Femur (tissue), 1 donor: ENCODE measurements at regions not wholly inside any gene's neighbourhood (a gene's known extent, or its start where the extent isn't known, plus 50 kb on each side); places are given as distances from the start of the nearest gene placed in this dataset.

Source experiments
- DNase-seq: peaks from one replicate; pipeline ENCODE4 v3.0.0-alpha.2; 2017

GRCh38 chr1:199170711-199171110 lies 531.9 kb downstream of the PTPRC start:
- no peak for DNase-seq

GRCh38 chr1:199172171-199173124 lies 533.6 kb downstream of the PTPRC start:
- no peak for DNase-seq

- DNase-seq, result no peak
Observed at GRCh38 chr1:199173356-199173755, 534.5 kb downstream of the PTPRC start.

- DNase-seq, result no peak
Observed at GRCh38 chr1:199174336-199174735, 535.5 kb downstream of the PTPRC start.

GRCh38 chr1:199176713-199177112 lies 537.9 kb downstream of the PTPRC start:
- peak; percentile 26 for DNase-seq

- no peak for DNase-seq
Observed at GRCh38 chr1:199177241-199177640, 538.4 kb downstream of the PTPRC start.

GRCh38 chr1:199178646-199179045 lies 539.8 kb downstream of the PTPRC start:
- no peak for DNase-seq

- no peak for DNase-seq
Observed at GRCh38 chr1:199182186-199182843, 543.5 kb downstream of the PTPRC start.

GRCh38 chr1:199184180-199184579 lies 545.3 kb downstream of the PTPRC start:
- DNase-seq, result no peak

- DNase-seq, result no peak
Observed at GRCh38 chr1:199194862-199195261, 556.0 kb downstream of the PTPRC start.

GRCh38 chr1:199197695-199198094 lies 558.9 kb downstream of the PTPRC start:
- DNase-seq, result no peak

- no peak for DNase-seq
Observed at GRCh38 chr1:199202331-199202730, 563.5 kb downstream of the PTPRC start.

GRCh38 chr1:199204231-199204630 lies 565.4 kb downstream of the PTPRC start:
- DNase-seq, result no peak

GRCh38 chr1:199205740-199206441 lies 567.1 kb downstream of the PTPRC start:
- DNase-seq, result no peak

GRCh38 chr1:199208847-199209246 lies 570.0 kb downstream of the PTPRC start:
- no peak for DNase-seq

- DNase-seq, result no peak
Observed at GRCh38 chr1:199218065-199218464, 579.2 kb downstream of the PTPRC start.

- no peak for DNase-seq
Observed at GRCh38 chr1:199218533-199218932, 579.7 kb downstream of the PTPRC start.

GRCh38 chr1:199220031-199220430 lies 581.2 kb downstream of the PTPRC start:
- no peak for DNase-seq

- no peak for DNase-seq
Observed at GRCh38 chr1:199221371-199222150, 582.7 kb downstream of the PTPRC start.

GRCh38 chr1:199223936-199224335 lies 585.1 kb downstream of the PTPRC start:
- DNase-seq, result no peak

- no peak for DNase-seq
Observed at GRCh38 chr1:199226163-199226562, 587.3 kb downstream of the PTPRC start.

- no peak for DNase-seq
Observed at GRCh38 chr1:199242147-199242546, 603.3 kb downstream of the PTPRC start.

- no peak for DNase-seq
Observed at GRCh38 chr1:199242601-199243000, 603.8 kb downstream of the PTPRC start.
